CD4-positive, CD25-positive, alpha-beta regulatory T cell (primary cell): ENCODE measurements at regions not wholly inside any gene's neighbourhood (a gene's known extent, or its start where the extent isn't known, plus 50 kb on each side); places are given as distances from the start of the nearest gene placed in this dataset.

Experiments
- ATAC-seq, 2 donors: fragments of 150-1000 bp; cut with Tn5 transposase; one replicate each; pipeline ENCODE4 v1.10.0; 2021; ENCODE audit warnings: low read depth in 2 of 2, moderate number of reproducible peaks in 2 of 2, moderate library complexity in 1 of 2
- DNase-seq, 3 donors: peaks; one replicate each; pipeline versions ENCODE4 v3.0.0 to v3.0.0-alpha.2; 2012 to 2022; ENCODE audit warnings: mixed read lengths in 1 of 3
- H3K27ac ChIP-seq: one replicate; pipeline ENCODE4 v1.7.0; 2013; ENCODE audit warnings: mild to moderate bottlenecking, low read length; ENCODE audit not compliant: insufficient read depth, poor library complexity, severe bottlenecking
- H3K27me3 ChIP-seq: one replicate; pipeline ENCODE4 v1.7.0; 2013; ENCODE audit warnings: low read length; ENCODE audit not compliant: control insufficient read depth, insufficient read depth
- H3K36me3 ChIP-seq: one replicate; pipeline ENCODE4 v1.7.0; 2013; ENCODE audit warnings: mild to moderate bottlenecking, low read length, moderate library complexity; ENCODE audit not compliant: control insufficient read depth, insufficient read depth
- H3K4me1 ChIP-seq: 2 replicates; pipeline ENCODE4 v1.7.0; 2013; ENCODE audit warnings: mild to moderate bottlenecking, low read length; ENCODE audit not compliant: insufficient read depth, control insufficient read depth, poor library complexity, severe bottlenecking
- H3K4me3 ChIP-seq: one replicate; pipeline ENCODE4 v1.7.0; 2013; ENCODE audit warnings: low read depth, mild to moderate bottlenecking, low read length, moderate library complexity
- H3K9me3 ChIP-seq, 2 experiments: 1 replicate in 1 of 2; 2 replicates in 1 of 2; pipeline ENCODE4 v1.7.0; 2013; ENCODE audit warnings: low read length in 2 of 2, mild to moderate bottlenecking in 1 of 2, moderate library complexity in 1 of 2; ENCODE audit not compliant: control insufficient read depth in 2 of 2
- H3K27ac Mint-ChIP-seq, 3 donors: one replicate each; pipeline ENCODE4 v1.8.0; 2020 to 2022; ENCODE audit warnings: mild to moderate bottlenecking in 3 of 3, mixed read lengths in 3 of 3, moderate library complexity in 2 of 3
- H3K27me3 Mint-ChIP-seq: one replicate; pipeline ENCODE4 v1.8.0; 2022; ENCODE audit warnings: mild to moderate bottlenecking, mixed read lengths
- H3K36me3 Mint-ChIP-seq: one replicate; pipeline ENCODE4 v1.8.0; 2020; ENCODE audit warnings: mixed read lengths
- H3K4me1 Mint-ChIP-seq, 4 donors: one replicate each; pipeline ENCODE4 v1.8.0; 2020 to 2022; ENCODE audit warnings: mixed read lengths in 4 of 4, mild to moderate bottlenecking in 1 of 4
- H3K4me3 Mint-ChIP-seq, 4 donors: one replicate each; pipeline ENCODE4 v1.8.0; 2020 to 2022; ENCODE audit warnings: mild to moderate bottlenecking in 4 of 4, mixed read lengths in 4 of 4, moderate library complexity in 3 of 4
- H3K9me3 Mint-ChIP-seq, 7 donors: one replicate each; pipeline ENCODE4 v1.8.0; 2020 to 2022; ENCODE audit warnings: mixed read lengths in 7 of 7, mild to moderate bottlenecking in 3 of 7, moderate library complexity in 2 of 7

- no peak for ATAC-seq
- H3K27ac Mint-ChIP-seq: no peak overlapping the region
- no peak overlapping the region for H3K4me3 ChIP-seq
- no peak overlapping the region for H3K27ac ChIP-seq
- peaks cover 0 to 3% (median 0%) of the 10 kb centered on the region in 7 donors for H3K9me3 Mint-ChIP-seq
- H3K36me3 Mint-ChIP-seq: no peaks in the 10 kb centered on the region
- peaks cover 4% of the 10 kb centered on the region for H3K27me3 Mint-ChIP-seq
- H3K9me3 ChIP-seq: no peaks in the 10 kb centered on the region
- H3K4me3 Mint-ChIP-seq: no peak overlapping the region
- H3K27me3 ChIP-seq: no peaks in the 10 kb centered on the region
- H3K36me3 ChIP-seq: no peaks in the 10 kb centered on the region
- H3K4me1 Mint-ChIP-seq: no peaks in the 10 kb centered on the region
- no peak for DNase-seq
- no peaks in the 10 kb centered on the region for H3K4me1 ChIP-seq
Measured at GRCh38 chr11:134482865-134483264, 70.8 kb upstream of the B3GAT1 start.

- Histone ChIP-seq H3K36me3 (no peaks in the 10 kb centered on the region), H3K27me3 (no peaks in the 10 kb centered on the region), H3K4me3 (no peak overlapping the region), H3K4me1 (no peaks in the 10 kb centered on the region), H3K27ac (no peak overlapping the region), H3K9me3 (no peaks in the 10 kb centered on the region)
- no peaks in the 10 kb centered on the region for H3K36me3 Mint-ChIP-seq
- H3K27me3 Mint-ChIP-seq: no peaks in the 10 kb centered on the region
- DNase-seq (no peak), ATAC-seq (no peak)
- no peak overlapping the region for H3K4me3 Mint-ChIP-seq
- no peaks in the 10 kb centered on the region for H3K4me1 Mint-ChIP-seq
- peaks cover 0 to 3% (median 0%) of the 10 kb centered on the region in 7 donors for H3K9me3 Mint-ChIP-seq
- no peak overlapping the region for H3K27ac Mint-ChIP-seq
Measured at GRCh38 chr11:134481933-134482527, 70.0 kb upstream of the B3GAT1 start.

GRCh38 chr11:134481135-134481534, 69.1 kb upstream of the B3GAT1 start:
- Mint-ChIP-seq H3K27me3 (no peaks in the 10 kb centered on the region), H3K4me3 (no peak overlapping the region), H3K4me1 (peaks cover 0 to 2% (median 0%) of the 10 kb centered on the region in 4 donors), H3K27ac (no peak overlapping the region), H3K36me3 (no peaks in the 10 kb centered on the region), H3K9me3 (peaks cover 0 to 3% (median 0%) of the 10 kb centered on the region in 7 donors)
- DNase-seq: no peak
- Histone ChIP-seq H3K27me3 (no peaks in the 10 kb centered on the region), H3K36me3 (no peaks in the 10 kb centered on the region), H3K4me3 (no peak overlapping the region), H3K9me3 (no peaks in the 10 kb centered on the region), H3K27ac (no peak overlapping the region), H3K4me1 (no peaks in the 10 kb centered on the region)
- ATAC-seq: no peak

- no peaks in the 10 kb centered on the region for H3K36me3 ChIP-seq
- H3K27me3 Mint-ChIP-seq: no peaks in the 10 kb centered on the region
Measured at GRCh38 chr11:134480136-134480712, 68.2 kb upstream of the B3GAT1 start.

GRCh38 chr11:134479206-134480135, 67.4 kb upstream of the B3GAT1 start:
- H3K4me3 ChIP-seq: no peak overlapping the region
- Mint-ChIP-seq H3K4me1 (peaks cover 0 to 2% (median 0%) of the 10 kb centered on the region in 4 donors), H3K27ac (no peak overlapping the region), H3K36me3 (no peaks in the 10 kb centered on the region), H3K27me3 (no peaks in the 10 kb centered on the region), H3K9me3 (peaks cover 0 to 2% (median 0%) of the 10 kb centered on the region in 7 donors), H3K4me3 (no peak overlapping the region)
- H3K9me3 ChIP-seq: no peaks in the 10 kb centered on the region
- no peaks in the 10 kb centered on the region for H3K27me3 ChIP-seq
- no peaks in the 10 kb centered on the region for H3K36me3 ChIP-seq
- DNase-seq (no peak), ATAC-seq (no peak)
- H3K27ac ChIP-seq: no peak overlapping the region
- H3K4me1 ChIP-seq: no peaks in the 10 kb centered on the region

More at GRCh38 chr11:134480136-134480712, 68.2 kb upstream of the B3GAT1 start:
- Mint-ChIP-seq H3K36me3 (no peaks in the 10 kb centered on the region), H3K4me1 (peaks cover 0 to 2% (median 0%) of the 10 kb centered on the region in 4 donors), H3K4me3 (no peak overlapping the region), H3K9me3 (peaks cover 0 to 2% (median 0%) of the 10 kb centered on the region in 7 donors), H3K27ac (no peak overlapping the region)
- Histone ChIP-seq H3K27me3 (no peaks in the 10 kb centered on the region), H3K9me3 (no peaks in the 10 kb centered on the region), H3K27ac (no peak overlapping the region), H3K4me1 (no peaks in the 10 kb centered on the region), H3K4me3 (no peak overlapping the region)
- ATAC-seq (no peak), DNase-seq (no peak)

GRCh38 chr11:134478611-134479010, 66.6 kb upstream of the B3GAT1 start:
- Histone ChIP-seq H3K36me3 (no peaks in the 10 kb centered on the region), H3K27me3 (no peaks in the 10 kb centered on the region), H3K27ac (no peak overlapping the region), H3K4me3 (no peak overlapping the region), H3K9me3 (no peaks in the 10 kb centered on the region), H3K4me1 (no peaks in the 10 kb centered on the region)
- Mint-ChIP-seq H3K4me1 (peaks cover 0 to 2% (median 0%) of the 10 kb centered on the region in 4 donors), H3K9me3 (peaks cover 0 to under 1% (median 0%) of the 10 kb centered on the region in 7 donors), H3K27ac (no peak overlapping the region), H3K27me3 (peaks cover 2% of the 10 kb centered on the region), H3K4me3 (no peak overlapping the region), H3K36me3 (no peaks in the 10 kb centered on the region)
- ATAC-seq: no peak
- no peak for DNase-seq

- H3K27me3 ChIP-seq: no peaks in the 10 kb centered on the region
- DNase-seq (no peak), ATAC-seq (no peak)
- no peaks in the 10 kb centered on the region for H3K9me3 ChIP-seq
- no peaks in the 10 kb centered on the region for H3K36me3 ChIP-seq
- Mint-ChIP-seq H3K4me3 (no peak overlapping the region), H3K9me3 (no peaks in the 10 kb centered on the region), H3K4me1 (peaks cover 0 to 2% (median 0%) of the 10 kb centered on the region in 4 donors), H3K27me3 (peaks cover 6% of the 10 kb centered on the region), H3K36me3 (no peaks in the 10 kb centered on the region), H3K27ac (no peak overlapping the region)
- no peak overlapping the region for H3K4me3 ChIP-seq
- no peak overlapping the region for H3K27ac ChIP-seq
- no peaks in the 10 kb centered on the region for H3K4me1 ChIP-seq
Measured at GRCh38 chr11:134478176-134478575, 66.1 kb upstream of the B3GAT1 start.
